ENCODE measurements at regions not wholly inside any gene's neighbourhood (a gene's known extent, or its start where the extent isn't known, plus 50 kb on each side); places are given as distances from the start of the nearest gene placed in this dataset.

DNA sequence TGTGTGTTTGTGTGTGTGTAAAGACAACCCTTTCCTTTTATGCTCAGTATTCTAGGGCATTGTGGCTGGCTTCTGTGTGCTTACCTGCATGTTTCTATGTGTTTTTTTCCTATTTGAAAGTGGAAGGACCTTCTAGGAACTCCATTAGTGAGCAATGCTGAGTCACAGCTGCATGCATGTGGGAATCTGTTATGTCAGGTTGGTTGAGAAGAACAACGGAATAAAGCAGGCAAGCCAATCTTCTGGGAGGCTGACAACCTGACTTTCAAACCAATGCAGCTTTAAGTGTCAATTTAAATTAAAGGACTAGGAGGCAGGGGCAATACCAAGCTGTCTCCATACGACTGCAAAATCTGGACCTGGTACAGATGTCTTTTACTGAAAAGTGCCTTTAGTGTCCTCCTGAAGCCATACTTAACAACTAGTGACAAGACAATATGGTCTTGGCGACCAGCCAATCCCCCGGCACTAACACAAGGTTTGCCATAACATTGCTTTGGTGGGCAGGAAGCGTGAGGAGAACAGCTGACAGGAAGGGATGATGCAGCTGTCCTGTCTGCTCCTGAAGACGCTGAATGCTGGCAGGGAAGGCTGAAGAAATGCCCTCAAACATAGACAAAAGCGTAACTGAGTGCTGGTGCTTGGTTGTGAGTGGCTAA, 514.7 kb upstream of the CDH7 start:
- TF ChIP-seq TAF1 (IDR thresholded peaks at IDR 0.05; ENCODE audit: low read depth), result no peak
- TF ChIP-seq, protein P1, sequence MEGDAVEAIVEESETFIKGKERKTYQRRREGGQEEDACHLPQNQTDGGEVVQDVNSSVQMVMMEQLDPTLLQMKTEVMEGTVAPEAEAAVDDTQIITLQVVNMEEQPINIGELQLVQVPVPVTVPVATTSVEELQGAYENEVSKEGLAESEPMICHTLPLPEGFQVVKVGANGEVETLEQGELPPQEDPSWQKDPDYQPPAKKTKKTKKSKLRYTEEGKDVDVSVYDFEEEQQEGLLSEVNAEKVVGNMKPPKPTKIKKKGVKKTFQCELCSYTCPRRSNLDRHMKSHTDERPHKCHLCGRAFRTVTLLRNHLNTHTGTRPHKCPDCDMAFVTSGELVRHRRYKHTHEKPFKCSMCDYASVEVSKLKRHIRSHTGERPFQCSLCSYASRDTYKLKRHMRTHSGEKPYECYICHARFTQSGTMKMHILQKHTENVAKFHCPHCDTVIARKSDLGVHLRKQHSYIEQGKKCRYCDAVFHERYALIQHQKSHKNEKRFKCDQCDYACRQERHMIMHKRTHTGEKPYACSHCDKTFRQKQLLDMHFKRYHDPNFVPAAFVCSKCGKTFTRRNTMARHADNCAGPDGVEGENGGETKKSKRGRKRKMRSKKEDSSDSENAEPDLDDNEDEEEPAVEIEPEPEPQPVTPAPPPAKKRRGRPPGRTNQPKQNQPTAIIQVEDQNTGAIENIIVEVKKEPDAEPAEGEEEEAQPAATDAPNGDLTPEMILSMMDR (IDR thresholded peaks at IDR 0.05; ENCODE audit: poor library complexity, severe bottlenecking), result no peak

Data from neural cell (in vitro differentiated cells).